ENCODE measurements at regions not wholly inside any gene's neighbourhood (a gene's known extent, or its start where the extent isn't known, plus 50 kb on each side); places are given as distances from the start of the nearest gene placed in this dataset.
"Not testable (repeated sequence)": the region's sequence is repeated elsewhere in the genome, so short reads cannot be mapped to it uniquely, and the experiment has no call there.

- H3K9ac ChIP-seq (replicated peaks; ENCODE audit: extremely low read depth, insufficient read depth, low read length); H2AFZ ChIP-seq (ENCODE audit: low read depth, low read length); H3K27ac ChIP-seq (ENCODE audit: insufficient read depth, low read depth, low read length); dilution Hi-C loops (cut with MboI; ENCODE audit: extremely low pct_ligation_motif_present, low sequenced_read_pairs); CTCF ChIA-PET; H3K4me2 ChIP-seq (ENCODE audit: insufficient read depth, low read length); BruUV-seq (replicated peaks); H3K79me2 ChIP-seq (ENCODE audit: control insufficient read depth, insufficient read depth, low read length); H3K27me3 ChIP-seq (ENCODE audit: control insufficient read depth in 2 of 2, insufficient read depth in 2 of 2, low read length in 2 of 2); H3K9me3 ChIP-seq (replicated peaks; ENCODE audit: control insufficient read depth, insufficient read depth, low read length); H3K4me1 ChIP-seq (ENCODE audit: control insufficient read depth, extremely low read depth, insufficient read depth, low read length); H4K20me1 ChIP-seq (replicated peaks; ENCODE audit: control insufficient read depth, extremely low read depth, insufficient read depth, low read length); H3K4me3 ChIP-seq (replicated peaks in 1 of 3; ENCODE audit: insufficient read depth in 1 of 3, low read depth in 1 of 3, low read length in 3 of 3); POLR2A ChIA-PET; H3K9me1 ChIP-seq (replicated peaks; ENCODE audit: control insufficient read depth, extremely low read depth, insufficient read depth, low read length); intact Hi-C loops (cut with micrococcal nuclease); FAIRE-seq; H3K36me3 ChIP-seq (ENCODE audit: control insufficient read depth in 2 of 2, extremely low read depth in 1 of 2, insufficient read depth in 2 of 2, low read length in 2 of 2); DNase-seq (ENCODE audit: low read depth, low spot score): not testable (repeated sequence)
These were observed 214.4 kb upstream of the FSIP2 start for GRCh38 chr2:185524242-185524641.

- dilution Hi-C loops (cut with MboI; ENCODE audit: extremely low pct_ligation_motif_present, low sequenced_read_pairs) = no loop called here
These were observed 212.4 kb upstream of the FSIP2 start for GRCh38 chr2:185526161-185526560.

More at GRCh38 chr2:185526161-185526560, 212.4 kb upstream of the FSIP2 start:
- no peaks in the 10 kb centered on the region for H3K9me1 ChIP-seq (replicated peaks; ENCODE audit: control insufficient read depth, extremely low read depth, insufficient read depth, low read length)
- POLR2A ChIA-PET = no interaction called here
- TF ChIP-seq MYC (IDR thresholded peaks at IDR 0.05; ENCODE audit: low read depth, low read length) (no peak), CTCF (IDR thresholded peaks at IDR 0.05; ENCODE audit: extremely low read depth in 1 of 2, insufficient read depth in 1 of 2, low read depth in 1 of 2, low read length in 2 of 2) (no peak), POLR2A (IDR thresholded peaks at IDR 0.05; ENCODE audit: low read depth, low read length) (no peak), MAX (IDR thresholded peaks at IDR 0.05; ENCODE audit: insufficient read depth, insufficient read length) (no peak), GATA2 (IDR thresholded peaks at IDR 0.05; ENCODE audit: insufficient read depth, insufficient read length, low read depth, low read length) (no peak)
- H3K4me1 ChIP-seq (ENCODE audit: control insufficient read depth, extremely low read depth, insufficient read depth, low read length) = no peaks in the 10 kb centered on the region
- no peaks in the 10 kb centered on the region for H3K9me3 ChIP-seq (replicated peaks; ENCODE audit: control insufficient read depth, insufficient read depth, low read length)
- no peaks in the 10 kb centered on the region for H4K20me1 ChIP-seq (replicated peaks; ENCODE audit: control insufficient read depth, extremely low read depth, insufficient read depth, low read length)
- no peaks in the 10 kb centered on the region for H3K36me3 ChIP-seq (ENCODE audit: control insufficient read depth in 2 of 2, extremely low read depth in 1 of 2, insufficient read depth in 2 of 2, low read length in 2 of 2)
- H3K9ac ChIP-seq (replicated peaks; ENCODE audit: extremely low read depth, insufficient read depth, low read length) = no peak overlapping the region
- intact Hi-C loops (cut with micrococcal nuclease) = no loop called here
- H3K27ac ChIP-seq (ENCODE audit: insufficient read depth, low read depth, low read length) = no peak overlapping the region
- CTCF ChIA-PET = no interaction called here
- H3K4me3 ChIP-seq (replicated peaks in 1 of 3; ENCODE audit: insufficient read depth in 1 of 3, low read depth in 1 of 3, low read length in 3 of 3) = no peak overlapping the region
- no peaks in the 10 kb centered on the region for H3K27me3 ChIP-seq (ENCODE audit: control insufficient read depth in 2 of 2, insufficient read depth in 2 of 2, low read length in 2 of 2)
- no TSS peak for BruUV-seq (replicated peaks)
- DNase-seq (ENCODE audit: low read depth, low spot score) (no peak), FAIRE-seq (no peak)
- no peak overlapping the region for H3K4me2 ChIP-seq (ENCODE audit: insufficient read depth, low read length)
- no peaks in the 10 kb centered on the region for H3K79me2 ChIP-seq (ENCODE audit: control insufficient read depth, insufficient read depth, low read length)
- H2AFZ ChIP-seq (ENCODE audit: low read depth, low read length) = no peak overlapping the region

Data from endothelial cell of umbilical vein (primary cell).